ENCODE measurements at regions not wholly inside any gene's neighbourhood (a gene's known extent, or its start where the extent isn't known, plus 50 kb on each side); places are given as distances from the start of the nearest gene placed in this dataset.

- TF ChIP-seq SMC3 (IDR thresholded peaks at IDR 0.05; ENCODE audit: low read depth, low read length) (no peak), REST (IDR thresholded peaks at IDR 0.05; ENCODE audit: low read depth, low read length) (no peak), EP300 (IDR thresholded peaks at IDR 0.05; ENCODE audit: borderline replicate concordance in 1 of 2, low read depth in 1 of 2, low read length in 1 of 2) (no peak), CTCF (IDR thresholded peaks at IDR 0.05) (no peak), CHD2 (IDR thresholded peaks at IDR 0.05; ENCODE audit: low read length, partially characterized antibody) (no peak), NFIC (IDR thresholded peaks at IDR 0.05; ENCODE audit: borderline replicate concordance) (no peak), RXRA (IDR thresholded peaks at IDR 0.05; ENCODE audit: borderline replicate concordance, low read depth) (no peak), YY1 (IDR thresholded peaks at IDR 0.05; ENCODE audit: low read depth) (no peak), POLR2AphosphoS5 (IDR thresholded peaks at IDR 0.05; ENCODE audit: low read depth, low read length) (no peak), RFX5 (IDR thresholded peaks at IDR 0.05; ENCODE audit: low read length) (no peak), TCF12 (IDR thresholded peaks at IDR 0.05) (no peak), MEF2A (IDR thresholded peaks at IDR 0.05; ENCODE audit: borderline replicate concordance, low read depth) (no peak)
Measured at GRCh38 chr9:86809759-86810367, 137.4 kb downstream of the GAS1 start.

Measured in SK-N-SH (cell line).